Smooth muscle cell (in vitro differentiated cells): ENCODE measurements at regions not wholly inside any gene's neighbourhood (a gene's known extent, or its start where the extent isn't known, plus 50 kb on each side); places are given as distances from the start of the nearest gene placed in this dataset.

Source experiments
- DNase-seq: peaks from one replicate; lab custom pipeline; 2025; ENCODE audit not compliant: unreplicated experiment; lab: John Stamatoyannopoulos, UW
- H2AFZ ChIP-seq: fragments of 200-600 bp; sonication (generic); 2 replicates; pipeline ENCODE4 v1.6.0; 2016; ENCODE audit warnings: antibody characterized with exemption, low read depth, mild to moderate bottlenecking
- H3F3A ChIP-seq: fragments of 200-600 bp; sonication (generic); 2 replicates; pipeline ENCODE4 v1.6.0; 2017; ENCODE audit warnings: antibody characterized with exemption, low read depth
- H3K27ac ChIP-seq: fragments of 200-600 bp; sonication (generic); 2 replicates; pipeline ENCODE4 v1.5.1; 2016; ENCODE audit warnings: low read depth, mild to moderate bottlenecking
- H3K27me3 ChIP-seq: fragments of 200-600 bp; sonication (generic); 2 replicates; pipeline ENCODE4 v1.6.1; 2016; ENCODE audit warnings: low read depth, mild to moderate bottlenecking
- H3K36me3 ChIP-seq: fragments of 200-600 bp; sonication (generic); 2 replicates; pipeline ENCODE4 v1.5.1; 2016; ENCODE audit warnings: low read depth
- H3K4me1 ChIP-seq: fragments of 200-600 bp; sonication (generic); 2 replicates; pipeline ENCODE4 v1.5.1; 2016; ENCODE audit warnings: low read depth
- H3K4me2 ChIP-seq: fragments of 200-600 bp; sonication (generic); 2 replicates; pipeline ENCODE4 v1.6.0; 2016; ENCODE audit warnings: mild to moderate bottlenecking
- H3K4me3 ChIP-seq: fragments of 200-600 bp; sonication (generic); 2 replicates; pipeline ENCODE4 v1.5.1; 2016; ENCODE audit warnings: mild to moderate bottlenecking
- H3K79me2 ChIP-seq: fragments of 200-600 bp; sonication (generic); 2 replicates; pipeline ENCODE4 v1.6.0; 2016; ENCODE audit warnings: low read depth, mild to moderate bottlenecking
- H3K9ac ChIP-seq: fragments of 200-600 bp; sonication (generic); 2 replicates; pipeline ENCODE4 v1.6.0; 2016; ENCODE audit warnings: low read depth
- H3K9me3 ChIP-seq: fragments of 200-600 bp; sonication (generic); replicated peaks from 2 replicates; pipeline ENCODE4 v1.5.1; 2016; ENCODE audit warnings: low read depth
- H4K20me1 ChIP-seq: fragments of 200-600 bp; sonication (generic); 2 replicates; pipeline ENCODE4 v1.6.0; 2016; ENCODE audit warnings: low read depth
- CTCF ChIP-seq: fragments of 200-600 bp; sonication (generic); IDR thresholded peaks from 2 replicates; pipeline ENCODE4 v1.5.1; 2017; ENCODE audit warnings: borderline replicate concordance, mild to moderate bottlenecking, antibody characterized with exemption; ENCODE audit not compliant: insufficient read depth, poor library complexity, severe bottlenecking
- WGBS: methylation state at CpG from one replicate; pipeline ENCODE4 v1.1.7; 2016; ENCODE audit warnings: low lambda C conversion rate; 5-methylcytosine and 5-hydroxymethylcytosine counted together

DNA sequence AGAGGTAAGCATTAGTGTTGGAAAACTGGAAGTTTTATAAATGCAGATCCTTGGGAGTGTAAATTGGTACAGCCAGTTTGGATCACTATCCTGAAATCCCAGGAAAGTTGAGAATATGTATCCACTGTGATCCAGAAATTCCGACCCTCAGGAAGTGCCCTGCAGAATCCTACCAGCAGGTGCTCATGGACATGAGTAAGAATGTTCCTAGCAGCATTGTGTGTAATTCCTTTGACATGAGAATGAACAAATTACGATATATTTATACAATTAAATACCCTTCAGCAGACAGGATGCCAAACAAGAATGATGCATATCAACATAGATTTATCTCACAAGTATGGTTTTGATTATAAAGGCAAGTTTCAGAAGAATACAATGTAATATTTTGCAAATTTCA lies 181.6 kb downstream of the XPNPEP1 start:
- no peak overlapping the region for H2AFZ ChIP-seq
- TF ChIP-seq CTCF: no peak
- 84% methylated on average over 2 of the region's 2 CpGs for WGBS
- no peaks in the 10 kb centered on the region for H4K20me1 ChIP-seq
- H3K9ac ChIP-seq: no peak overlapping the region
- H3K4me2 ChIP-seq: no peak overlapping the region
- no peaks in the 10 kb centered on the region for H3K4me1 ChIP-seq
- no peak overlapping the region for H3K27ac ChIP-seq
- no peak for DNase-seq
- H3K27me3 ChIP-seq: peaks cover 5% of the 10 kb centered on the region
- no peaks in the 10 kb centered on the region for H3K36me3 ChIP-seq
- H3K4me3 ChIP-seq: no peak overlapping the region
- H3K9me3 ChIP-seq: no peaks in the 10 kb centered on the region
- no peaks in the 10 kb centered on the region for H3K79me2 ChIP-seq
- H3F3A ChIP-seq: no peaks in the 10 kb centered on the region

DNA sequence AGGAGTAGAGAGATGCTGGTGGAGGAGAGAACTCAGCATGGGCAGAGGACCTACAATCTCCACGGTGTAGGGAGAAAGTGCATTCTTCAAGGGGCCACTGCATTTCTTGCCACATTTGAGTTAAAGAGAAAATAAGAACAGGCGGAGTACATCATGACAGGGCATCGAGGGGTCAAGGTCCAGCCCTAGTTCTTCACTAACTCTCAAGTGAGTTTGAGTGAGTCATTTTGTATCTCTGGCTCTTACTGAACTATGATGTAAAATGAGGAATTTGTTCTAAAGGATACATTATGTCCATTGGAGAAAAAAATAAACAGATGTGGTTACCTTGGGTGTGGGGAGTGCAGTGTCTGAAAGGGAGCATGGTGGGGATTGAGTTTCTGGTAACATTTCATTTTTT lies 182.9 kb downstream of the XPNPEP1 start:
- Histone ChIP-seq H2AFZ (no peak overlapping the region), H3K36me3 (no peaks in the 10 kb centered on the region), H3K27ac (no peak overlapping the region), H3K4me2 (no peak overlapping the region), H3K4me3 (no peak overlapping the region), H3K79me2 (no peaks in the 10 kb centered on the region), H3K4me1 (no peaks in the 10 kb centered on the region), H3K9ac (no peak overlapping the region), H4K20me1 (no peaks in the 10 kb centered on the region), H3K27me3 (peaks cover 4% of the 10 kb centered on the region), H3K9me3 (no peaks in the 10 kb centered on the region), H3F3A (no peaks in the 10 kb centered on the region)
- WGBS: 83% methylated on average over 3 of the region's 3 CpGs
- TF ChIP-seq CTCF: no peak
- DNase-seq: no peak

DNA sequence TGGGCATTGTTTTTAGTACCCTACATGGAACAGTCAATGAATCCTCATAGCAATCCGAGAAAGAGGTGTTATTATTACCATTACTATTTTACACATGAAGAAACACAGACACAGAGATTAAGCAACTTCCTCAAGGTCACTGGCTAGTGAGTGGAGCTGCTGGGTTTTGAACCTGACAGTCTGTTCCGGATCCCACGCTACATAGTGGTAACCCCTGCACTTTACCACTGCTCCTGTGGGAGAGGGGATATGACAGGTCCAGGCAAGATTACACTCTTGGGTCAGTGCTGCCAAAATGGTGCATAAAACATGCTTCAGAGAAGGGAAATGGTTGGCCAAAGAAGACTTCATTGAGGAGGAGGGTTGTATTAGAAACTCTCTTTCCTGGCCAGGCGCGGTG lies 185.7 kb downstream of the XPNPEP1 start:
- WGBS: 88% methylated on average over 5 of the region's 5 CpGs
- DNase-seq: no peak
- no peaks in the 10 kb centered on the region for H3K27me3 ChIP-seq
- H3K4me2 ChIP-seq: no peak overlapping the region
- H3K4me1 ChIP-seq: no peaks in the 10 kb centered on the region
- no peak overlapping the region for H3K4me3 ChIP-seq
- TF ChIP-seq CTCF: no peak
- no peaks in the 10 kb centered on the region for H3F3A ChIP-seq
- no peaks in the 10 kb centered on the region for H3K79me2 ChIP-seq
- no peaks in the 10 kb centered on the region for H3K9me3 ChIP-seq
- no peak overlapping the region for H2AFZ ChIP-seq
- no peak overlapping the region for H3K27ac ChIP-seq
- no peaks in the 10 kb centered on the region for H3K36me3 ChIP-seq
- H4K20me1 ChIP-seq: no peaks in the 10 kb centered on the region
- H3K9ac ChIP-seq: no peak overlapping the region

GRCh38 chr10:109737009-109737408 lies 186.3 kb downstream of the XPNPEP1 start:
- H4K20me1 ChIP-seq: no peaks in the 10 kb centered on the region
- H3K9ac ChIP-seq: no peak overlapping the region
- H3K79me2 ChIP-seq: no peaks in the 10 kb centered on the region
- no peaks in the 10 kb centered on the region for H3K4me1 ChIP-seq
- no peak overlapping the region for H3K27ac ChIP-seq
- TF ChIP-seq CTCF: no peak
- H3K4me3 ChIP-seq: no peak overlapping the region
- no peaks in the 10 kb centered on the region for H3F3A ChIP-seq
- H2AFZ ChIP-seq: no peak overlapping the region
- no peak overlapping the region for H3K4me2 ChIP-seq
- 70% methylated on average over 4 of the region's 4 CpGs for WGBS
- no peak for DNase-seq
- no peaks in the 10 kb centered on the region for H3K36me3 ChIP-seq
- H3K27me3 ChIP-seq: no peaks in the 10 kb centered on the region
- no peaks in the 10 kb centered on the region for H3K9me3 ChIP-seq
